ENCODE measurements at regions not wholly inside any gene's neighbourhood (a gene's known extent, or its start where the extent isn't known, plus 50 kb on each side); places are given as distances from the start of the nearest gene placed in this dataset.

GRCh38 chr17:77619851-77620250 lies 338.7 kb upstream of the TNRC6C start:
- TF ChIP-seq POLR2A (IDR thresholded peaks at IDR 0.05; ENCODE audit: low read depth) (no peak), CTCF (IDR thresholded peaks at IDR 0.05) (no peak), EP300 (IDR thresholded peaks at IDR 0.05) (no peak), POLR2AphosphoS5 (IDR thresholded peaks at IDR 0.05) (no peak)
